IMR-90 (cell line): ENCODE measurements at regions not wholly inside any gene's neighbourhood (a gene's known extent, or its start where the extent isn't known, plus 50 kb on each side); places are given as distances from the start of the nearest gene placed in this dataset.

ENCODE experiments used
- CEBPB ChIP-seq: IDR thresholded peaks from 2 replicates; pipeline ENCODE4 v1.6.1; 2012; ENCODE audit warnings: low read depth, low read length, improper control_type of control experiment
- CTCF ChIP-seq: conservative IDR thresholded peaks from 2 replicates; pipeline ENCODE4 v1.5.1; 2012; ENCODE audit warnings: mild to moderate bottlenecking, low read depth, low read length, improper control_type of control experiment
- FOS ChIP-seq: fragments of 150-350 bp; IDR thresholded peaks from 2 replicates; pipeline ENCODE4 v1.6.1; 2016; ENCODE audit warnings: low read depth, low read length
- POLR2A ChIP-seq: IDR thresholded peaks from 2 replicates; pipeline ENCODE4 v1.6.1; 2012; ENCODE audit warnings: mild to moderate bottlenecking, low read depth, low read length
- RAD21 ChIP-seq: IDR thresholded peaks from 2 replicates; pipeline ENCODE4 v1.6.1; 2012; ENCODE audit warnings: low read length, improper control_type of control experiment
- RCOR1 ChIP-seq: IDR thresholded peaks from 2 replicates; pipeline ENCODE4 v1.6.1; 2012; ENCODE audit warnings: mild to moderate bottlenecking, low read length, improper control_type of control experiment; ENCODE audit not compliant: insufficient replicate concordance
- RFX5 ChIP-seq: IDR thresholded peaks from 2 replicates; pipeline ENCODE4 v1.8.0; 2012; ENCODE audit warnings: low read depth, mild to moderate bottlenecking, low read length, moderate library complexity
- SMC3 ChIP-seq: fragments of 150-350 bp; IDR thresholded peaks from 2 replicates; pipeline ENCODE4 v1.6.1; 2016; ENCODE audit warnings: low read depth, mild to moderate bottlenecking, antibody characterized with exemption, low read length, moderate library complexity
- TF ChIP-seq, protein P1 (sequence below): fragments of 150-350 bp; IDR thresholded peaks from 2 replicates; pipeline ENCODE4 v1.6.1; 2016; ENCODE audit warnings: low read depth, mild to moderate bottlenecking, low read length, moderate library complexity, borderline replicate concordance
- TF ChIP-seq, protein P2 (sequence below): fragments of 150-350 bp; IDR thresholded peaks from 2 replicates; pipeline ENCODE4 v1.6.1; 2017; ENCODE audit warnings: mild to moderate bottlenecking, antibody characterized with exemption, low read length, low read depth

- TF ChIP-seq CTCF = no peak
- no peak for TF ChIP-seq RAD21
- no peak for TF ChIP-seq RCOR1
- TF ChIP-seq CEBPB = no peak
- no peak for TF ChIP-seq SMC3
- TF ChIP-seq, protein P1, sequence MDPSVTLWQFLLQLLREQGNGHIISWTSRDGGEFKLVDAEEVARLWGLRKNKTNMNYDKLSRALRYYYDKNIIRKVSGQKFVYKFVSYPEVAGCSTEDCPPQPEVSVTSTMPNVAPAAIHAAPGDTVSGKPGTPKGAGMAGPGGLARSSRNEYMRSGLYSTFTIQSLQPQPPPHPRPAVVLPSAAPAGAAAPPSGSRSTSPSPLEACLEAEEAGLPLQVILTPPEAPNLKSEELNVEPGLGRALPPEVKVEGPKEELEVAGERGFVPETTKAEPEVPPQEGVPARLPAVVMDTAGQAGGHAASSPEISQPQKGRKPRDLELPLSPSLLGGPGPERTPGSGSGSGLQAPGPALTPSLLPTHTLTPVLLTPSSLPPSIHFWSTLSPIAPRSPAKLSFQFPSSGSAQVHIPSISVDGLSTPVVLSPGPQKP = no peak
- no peak for TF ChIP-seq POLR2A
- no peak for TF ChIP-seq RFX5
- TF ChIP-seq, protein P2, sequence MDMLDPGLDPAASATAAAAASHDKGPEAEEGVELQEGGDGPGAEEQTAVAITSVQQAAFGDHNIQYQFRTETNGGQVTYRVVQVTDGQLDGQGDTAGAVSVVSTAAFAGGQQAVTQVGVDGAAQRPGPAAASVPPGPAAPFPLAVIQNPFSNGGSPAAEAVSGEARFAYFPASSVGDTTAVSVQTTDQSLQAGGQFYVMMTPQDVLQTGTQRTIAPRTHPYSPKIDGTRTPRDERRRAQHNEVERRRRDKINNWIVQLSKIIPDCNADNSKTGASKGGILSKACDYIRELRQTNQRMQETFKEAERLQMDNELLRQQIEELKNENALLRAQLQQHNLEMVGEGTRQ = no peak
- no peak for TF ChIP-seq FOS
Measured at GRCh38 chr14:34110531-34110930, 159.7 kb upstream of the EGLN3 start.
